ENCODE measurements at regions not wholly inside any gene's neighbourhood (a gene's known extent, or its start where the extent isn't known, plus 50 kb on each side); places are given as distances from the start of the nearest gene placed in this dataset.
"Not testable (repeated sequence)": the region's sequence is repeated elsewhere in the genome, so short reads cannot be mapped to it uniquely, and the experiment has no call there.

DNA sequence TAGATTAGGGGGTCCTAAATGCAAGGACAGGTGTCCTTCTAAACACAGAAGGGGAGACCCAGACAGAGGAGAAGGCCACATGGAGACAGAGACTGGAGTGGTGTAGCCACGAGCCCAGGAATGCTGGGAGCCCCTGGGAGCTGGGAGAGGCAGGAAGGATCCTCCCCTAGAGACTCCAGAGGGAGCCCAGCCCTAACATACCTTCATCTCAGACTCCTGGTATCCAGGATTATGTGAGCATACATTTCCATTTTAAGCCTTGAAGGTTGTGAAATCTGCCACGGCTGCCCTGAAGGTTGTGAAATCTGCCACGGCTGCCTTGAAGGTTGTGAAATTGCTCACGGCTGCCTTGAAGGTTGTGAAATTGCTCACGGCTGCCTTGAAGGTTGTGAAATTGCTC lies 148.4 kb downstream of the ASMT start:
- intact Hi-C loops (cut with DNase I) = no loop called here
- WGBS (ENCODE audit: insufficient coverage, low coverage, low lambda C conversion rate, missing lambda C conversion rate) = 21% methylated on average over 4 of the region's 5 CpGs
- no peaks in the 10 kb centered on the region for H3K9me3 ChIP-seq
- no peaks in the 10 kb centered on the region for H3K36me3 ChIP-seq
- DNase-seq (no peak), ATAC-seq (no peak)
- no peaks in the 10 kb centered on the region for H3K27me3 ChIP-seq
- no peak overlapping the region for H3K4me3 ChIP-seq
- no peak overlapping the region for H3K27ac ChIP-seq
- H3K4me1 ChIP-seq = no peaks in the 10 kb centered on the region
- TF ChIP-seq, protein P1, sequence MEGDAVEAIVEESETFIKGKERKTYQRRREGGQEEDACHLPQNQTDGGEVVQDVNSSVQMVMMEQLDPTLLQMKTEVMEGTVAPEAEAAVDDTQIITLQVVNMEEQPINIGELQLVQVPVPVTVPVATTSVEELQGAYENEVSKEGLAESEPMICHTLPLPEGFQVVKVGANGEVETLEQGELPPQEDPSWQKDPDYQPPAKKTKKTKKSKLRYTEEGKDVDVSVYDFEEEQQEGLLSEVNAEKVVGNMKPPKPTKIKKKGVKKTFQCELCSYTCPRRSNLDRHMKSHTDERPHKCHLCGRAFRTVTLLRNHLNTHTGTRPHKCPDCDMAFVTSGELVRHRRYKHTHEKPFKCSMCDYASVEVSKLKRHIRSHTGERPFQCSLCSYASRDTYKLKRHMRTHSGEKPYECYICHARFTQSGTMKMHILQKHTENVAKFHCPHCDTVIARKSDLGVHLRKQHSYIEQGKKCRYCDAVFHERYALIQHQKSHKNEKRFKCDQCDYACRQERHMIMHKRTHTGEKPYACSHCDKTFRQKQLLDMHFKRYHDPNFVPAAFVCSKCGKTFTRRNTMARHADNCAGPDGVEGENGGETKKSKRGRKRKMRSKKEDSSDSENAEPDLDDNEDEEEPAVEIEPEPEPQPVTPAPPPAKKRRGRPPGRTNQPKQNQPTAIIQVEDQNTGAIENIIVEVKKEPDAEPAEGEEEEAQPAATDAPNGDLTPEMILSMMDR (IDR thresholded peaks at IDR 0.05) = no peak
- TF ChIP-seq POLR2A (IDR thresholded peaks at IDR 0.05) = no peak

DNA sequence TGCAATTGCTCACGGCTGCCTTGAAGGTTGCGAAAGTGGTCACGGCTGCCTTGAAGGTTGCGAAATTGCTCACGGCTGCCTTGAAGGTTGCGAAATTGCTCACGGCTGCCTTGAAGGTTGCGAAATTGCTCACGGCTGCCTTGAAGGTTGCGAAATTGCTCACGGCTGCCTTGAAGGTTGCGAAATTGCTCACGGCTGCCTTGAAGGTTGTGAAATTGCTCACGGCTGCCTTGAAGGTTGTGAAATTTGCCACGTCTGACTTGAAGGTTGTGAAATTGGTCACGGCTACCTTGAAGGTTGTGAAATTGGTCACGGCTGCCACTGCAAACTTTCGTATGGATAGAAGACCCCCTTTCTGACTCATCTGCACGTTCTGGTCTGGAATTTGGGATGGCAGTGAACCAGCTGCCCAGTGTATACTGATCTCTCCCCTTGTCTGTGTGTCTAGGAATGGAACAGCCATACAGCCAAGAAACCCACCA lies 150.1 kb downstream of the ASMT start:
- H3K36me3 ChIP-seq; H3K9me3 ChIP-seq; ATAC-seq; DNase-seq; H3K4me1 ChIP-seq; H3K4me3 ChIP-seq; H3K27ac ChIP-seq; H3K27me3 ChIP-seq; intact Hi-C loops (cut with DNase I): not testable (repeated sequence)
- 8% methylated on average over 5 of the region's 19 CpGs for WGBS (ENCODE audit: insufficient coverage, low coverage, low lambda C conversion rate, missing lambda C conversion rate)

DNA sequence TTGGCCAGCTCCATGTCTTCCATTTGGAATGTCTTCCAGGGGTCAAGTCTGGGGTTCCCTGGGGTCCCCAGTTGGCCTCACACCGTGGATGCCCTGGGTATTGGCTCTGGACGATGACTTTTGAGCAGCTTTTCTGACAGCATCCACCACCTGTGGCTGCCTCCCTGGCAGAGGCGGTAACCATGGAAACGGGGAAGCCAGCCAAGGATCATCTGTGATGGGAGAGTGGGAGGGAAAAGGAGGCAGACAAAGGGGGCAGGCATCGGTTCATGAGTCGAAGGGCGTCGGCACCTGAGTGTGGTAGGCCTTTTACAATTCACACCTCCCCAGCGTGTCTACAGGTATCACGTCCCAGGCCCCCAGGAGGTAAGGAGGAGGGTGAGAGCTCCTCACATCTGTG lies 152.2 kb downstream of the ASMT start:
- Histone ChIP-seq H3K36me3 (no peaks in the 10 kb centered on the region), H3K9me3 (no peaks in the 10 kb centered on the region), H3K27ac (no peak overlapping the region), H3K4me1 (no peaks in the 10 kb centered on the region), H3K4me3 (no peak overlapping the region), H3K27me3 (no peaks in the 10 kb centered on the region)
- 50% methylated on average over 8 of the region's 10 CpGs for WGBS (ENCODE audit: insufficient coverage, low coverage, low lambda C conversion rate, missing lambda C conversion rate)
- TF ChIP-seq POLR2A (IDR thresholded peaks at IDR 0.05) = no peak
- intact Hi-C loops (cut with DNase I) = no loop called here
- DNase-seq (no peak), ATAC-seq (no peak)

DNA sequence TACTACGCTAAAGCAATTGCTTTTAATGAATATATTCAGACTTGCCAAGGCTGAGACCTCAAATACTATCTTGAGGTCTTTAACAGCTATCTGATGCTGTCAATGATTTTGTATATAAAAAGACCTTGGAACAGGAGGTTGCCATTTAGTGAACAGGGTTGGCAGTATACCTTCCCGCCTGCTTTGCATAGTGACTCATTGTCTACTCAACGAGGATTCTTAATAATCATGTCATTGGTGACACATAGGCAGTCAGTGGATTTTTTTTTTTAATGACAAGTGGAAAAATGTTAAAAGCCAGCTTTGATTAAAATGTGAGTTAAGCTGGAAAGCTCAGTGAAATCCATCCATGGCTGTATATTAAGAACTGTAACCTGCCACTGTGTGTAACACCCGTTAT lies 164.0 kb downstream of the ASMT start:
- 58% methylated on average over 4 of the region's 4 CpGs for whole genome bisulfite sequencing (ENCODE audit: insufficient coverage, low coverage, low lambda C conversion rate, missing lambda C conversion rate)
- Histone ChIP-seq H3K36me3 (no peaks in the 10 kb centered on the region), H3K4me3 (no peak overlapping the region), H3K4me1 (no peaks in the 10 kb centered on the region), H3K9me3 (no peaks in the 10 kb centered on the region), H3K27me3 (no peaks in the 10 kb centered on the region), H3K27ac (no peak overlapping the region)
- ATAC-seq (no peak), DNase-seq (no peak)
- TF ChIP-seq POLR2A (IDR thresholded peaks at IDR 0.05) = no peak
- TF ChIP-seq, protein P1 (IDR thresholded peaks at IDR 0.05) = no peak
- intact Hi-C loops (cut with DNase I) = no loop called here

DNA sequence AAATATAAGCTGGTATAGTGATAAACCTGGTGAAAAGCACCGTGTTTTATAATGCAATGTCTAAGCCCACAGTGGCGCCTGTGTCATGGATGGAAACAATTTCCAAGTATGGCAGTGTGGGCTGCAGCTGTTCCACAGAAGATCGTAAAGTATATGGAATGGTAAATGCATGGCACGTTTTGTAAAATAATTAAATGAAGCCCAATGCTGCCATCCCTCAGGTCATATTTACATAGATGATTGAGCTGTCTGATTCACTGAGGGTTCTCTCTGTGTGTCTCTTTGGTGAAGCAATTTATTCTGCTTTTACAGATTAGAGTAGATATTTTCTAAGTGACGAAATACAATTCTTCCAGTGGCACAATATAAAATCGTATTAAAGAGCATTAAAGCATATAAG lies 164.8 kb downstream of the ASMT start:
- Histone ChIP-seq H3K27me3 (no peaks in the 10 kb centered on the region), H3K27ac (no peak overlapping the region), H3K36me3 (no peaks in the 10 kb centered on the region), H3K9me3 (no peaks in the 10 kb centered on the region), H3K4me3 (no peak overlapping the region), H3K4me1 (no peaks in the 10 kb centered on the region)
- WGBS (ENCODE audit: insufficient coverage, low coverage, low lambda C conversion rate, missing lambda C conversion rate) = 47% methylated on average over 6 of the region's 6 CpGs
- TF ChIP-seq, protein P1 (IDR thresholded peaks at IDR 0.05) = no peak
- no peak for TF ChIP-seq POLR2A (IDR thresholded peaks at IDR 0.05)
- DNase-seq (no peak), ATAC-seq (no peak)
- intact Hi-C loops (cut with DNase I) = no loop called here

DNA sequence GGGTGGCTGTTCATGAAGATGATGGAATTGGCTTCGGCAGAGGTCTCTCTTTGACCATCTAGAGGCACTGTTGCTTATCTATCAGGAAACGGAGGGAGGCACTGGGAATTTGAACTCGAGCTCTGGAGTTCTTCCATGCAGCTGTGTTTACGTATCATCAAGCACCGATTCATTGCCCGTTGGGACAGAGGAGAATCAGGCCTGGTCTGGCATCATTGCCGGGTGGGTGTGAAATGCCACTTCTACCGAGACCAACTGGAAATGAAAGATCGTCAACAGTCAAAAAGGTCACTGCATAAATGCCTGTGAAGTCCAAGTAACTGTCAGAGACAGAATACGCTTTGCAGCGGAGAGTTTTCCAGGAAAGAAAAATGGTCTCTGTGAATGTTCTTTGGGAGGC lies 166.9 kb downstream of the ASMT start:
- Histone ChIP-seq H3K4me3 (no peak overlapping the region), H3K9me3 (no peaks in the 10 kb centered on the region), H3K27me3 (no peaks in the 10 kb centered on the region), H3K36me3 (no peaks in the 10 kb centered on the region), H3K27ac (no peak overlapping the region), H3K4me1 (no peaks in the 10 kb centered on the region)
- no peak for TF ChIP-seq POLR2A (IDR thresholded peaks at IDR 0.05)
- TF ChIP-seq, protein P1 (IDR thresholded peaks at IDR 0.05) = no peak
- intact Hi-C loops (cut with DNase I) = no loop called here
- ATAC-seq (no peak), DNase-seq (no peak)
- 72% methylated on average over 8 of the region's 11 CpGs for WGBS (ENCODE audit: insufficient coverage, low coverage, low lambda C conversion rate, missing lambda C conversion rate)
